ENCODE measurements at regions not wholly inside any gene's neighbourhood (a gene's known extent, or its start where the extent isn't known, plus 50 kb on each side); places are given as distances from the start of the nearest gene placed in this dataset.

- TF ChIP-seq POLR2A (IDR thresholded peaks at IDR 0.05; ENCODE audit: low read depth, low read length) (no peak), POLR2AphosphoS5 (IDR thresholded peaks at IDR 0.05; ENCODE audit: low read depth, low read length) (no peak), TAF1 (IDR thresholded peaks at IDR 0.05; ENCODE audit: borderline replicate concordance, low read depth, low read length) (no peak)
Measured at GRCh38 chrX:7689791-7690412, 153.1 kb upstream of the VCX start.

Measured in GM12892 (cell line).